Esophagus muscularis mucosa (tissue), 4 donors: ENCODE measurements at regions not wholly inside any gene's neighbourhood (a gene's known extent, or its start where the extent isn't known, plus 50 kb on each side); places are given as distances from the start of the nearest gene placed in this dataset.

ENCODE experiments used
- EP300 ChIP-seq: sonication (generic); formaldehyde crosslinking; IDR thresholded peaks from one replicate; pipeline ENCODE4 v1.6.1; 2017; ENCODE audit warnings: antibody characterized with exemption
- POLR2A ChIP-seq: fragments of 450-650 bp; IDR thresholded peaks from one replicate; pipeline ENCODE4 v1.6.1; 2017; ENCODE audit warnings: antibody characterized with exemption, moderate library complexity, mild to moderate bottlenecking, low read depth
- POLR2AphosphoS5 ChIP-seq, 2 donors: sonication (generic); formaldehyde crosslinking; IDR thresholded peaks; one replicate each; pipeline ENCODE4 v1.6.1; 2017; ENCODE audit warnings: antibody characterized with exemption in 2 of 2
- TF ChIP-seq, protein P1 (sequence below), 3 experiments: fragments of 200-600 bp in 2 of 3; fragments of 450-650 bp in 1 of 3; sonication (generic) in 2 of 3; IDR thresholded peaks; one replicate each; pipeline ENCODE4 v1.5.1; 2017 to 2019; ENCODE audit warnings: antibody characterized with exemption in 3 of 3, mild to moderate bottlenecking in 2 of 3, moderate library complexity in 1 of 3

DNA sequence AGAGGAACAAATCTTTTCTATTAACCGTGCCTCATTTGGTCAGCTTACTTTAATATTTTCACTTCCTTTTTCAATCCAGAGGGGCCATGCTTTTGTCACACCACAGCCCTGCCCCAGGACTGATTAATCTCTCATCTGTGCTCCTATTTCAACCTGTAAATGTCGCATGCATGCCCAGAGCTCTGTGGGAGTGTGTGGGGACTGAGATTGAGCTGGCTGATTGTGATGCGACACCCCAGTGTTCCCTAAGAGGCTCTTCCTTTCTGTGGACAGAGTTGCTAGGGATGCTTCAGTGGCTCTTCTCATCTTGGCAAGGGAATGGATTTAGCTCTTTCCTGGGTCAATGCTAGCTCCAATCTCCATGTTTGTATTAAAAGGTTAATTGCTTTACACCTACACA is 249.6 kb downstream of the TDRD3 start:
- TF ChIP-seq, protein P1, sequence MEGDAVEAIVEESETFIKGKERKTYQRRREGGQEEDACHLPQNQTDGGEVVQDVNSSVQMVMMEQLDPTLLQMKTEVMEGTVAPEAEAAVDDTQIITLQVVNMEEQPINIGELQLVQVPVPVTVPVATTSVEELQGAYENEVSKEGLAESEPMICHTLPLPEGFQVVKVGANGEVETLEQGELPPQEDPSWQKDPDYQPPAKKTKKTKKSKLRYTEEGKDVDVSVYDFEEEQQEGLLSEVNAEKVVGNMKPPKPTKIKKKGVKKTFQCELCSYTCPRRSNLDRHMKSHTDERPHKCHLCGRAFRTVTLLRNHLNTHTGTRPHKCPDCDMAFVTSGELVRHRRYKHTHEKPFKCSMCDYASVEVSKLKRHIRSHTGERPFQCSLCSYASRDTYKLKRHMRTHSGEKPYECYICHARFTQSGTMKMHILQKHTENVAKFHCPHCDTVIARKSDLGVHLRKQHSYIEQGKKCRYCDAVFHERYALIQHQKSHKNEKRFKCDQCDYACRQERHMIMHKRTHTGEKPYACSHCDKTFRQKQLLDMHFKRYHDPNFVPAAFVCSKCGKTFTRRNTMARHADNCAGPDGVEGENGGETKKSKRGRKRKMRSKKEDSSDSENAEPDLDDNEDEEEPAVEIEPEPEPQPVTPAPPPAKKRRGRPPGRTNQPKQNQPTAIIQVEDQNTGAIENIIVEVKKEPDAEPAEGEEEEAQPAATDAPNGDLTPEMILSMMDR (IDR thresholded peaks at IDR 0.05), result no peak
- TF ChIP-seq EP300 (no peak), POLR2AphosphoS5 (IDR thresholded peaks at IDR 0.05) (no peak), POLR2A (no peak)
